A549 (cell line): ENCODE measurements at regions not wholly inside any gene's neighbourhood (a gene's known extent, or its start where the extent isn't known, plus 50 kb on each side); places are given as distances from the start of the nearest gene placed in this dataset.

ENCODE experiments used
- ATAC-seq, 2 experiments: fragments of 200-7000 bp in 1 of 2; fragments of >200 bp in 1 of 2; cut with Nextera tagmentation in 1 of 2; cut with Tn5 transposase in 1 of 2; 3 replicates each; pipeline versions ENCODE4 v1.8.0 to v1.9.1; 2018 to 2020; ENCODE audit warnings: mild to moderate bottlenecking in 1 of 2, moderate library complexity in 1 of 2
- CTCF ChIA-PET: fragments of 300-600 bp; sonication (Branson Sonifier 250); formaldehyde crosslinking; extraction: SDS; loops from one replicate; lab custom pipeline; 2021; ENCODE audit warnings: antibody characterized with exemption, inconsistent platforms; lab: Yijun Ruan, JAX
- POLR2A ChIA-PET: fragments of 350-600 bp; formaldehyde crosslinking; extraction: SDS; loops from one replicate; lab custom pipeline; 2021; ENCODE audit warnings: antibody characterized with exemption, inconsistent platforms; lab: Yijun Ruan, JAX
- DNase-seq, 2 experiments: peaks; one replicate each; pipeline versions ENCODE4 v3.0.0 to v3.0.0-alpha.2; 2011 to 2016; ENCODE audit warnings: low read depth in 1 of 2, low spot score in 1 of 2
- FAIRE-seq: peaks from 2 replicates; lab custom pipeline; 2011; peaks lifted over from hg19 to GRCh38; lab: Jason Lieb, UNC
- H3K27ac ChIP-seq, 2 experiments: fragments of >200 bp; sonication (Bioruptor Twin); formaldehyde crosslinking; 3 replicates each; pipeline ENCODE4 v1.5.1; 2016 to 2017
- H3K4me1 ChIP-seq: fragments of >200 bp; sonication (Bioruptor Twin); formaldehyde crosslinking; 3 replicates; pipeline ENCODE4 v1.6.1; 2016
- H3K4me2 ChIP-seq: fragments of >200 bp; sonication (Bioruptor Twin); formaldehyde crosslinking; 3 replicates; pipeline ENCODE4 v1.6.1; 2016
- H3K4me3 ChIP-seq: fragments of >200 bp; sonication (Bioruptor Twin); formaldehyde crosslinking; 3 replicates; pipeline ENCODE4 v1.5.1; 2016
- H3K9me3 ChIP-seq: fragments of >200 bp; sonication (Bioruptor Twin); formaldehyde crosslinking; 3 replicates; pipeline ENCODE4 v1.6.1; 2016
- CBX2 ChIP-seq: fragments of 200-600 bp; sonication (generic); IDR thresholded peaks from 2 replicates; pipeline ENCODE4 v1.6.1; 2016; ENCODE audit warnings: low read depth, mild to moderate bottlenecking, borderline replicate concordance
- EHF ChIP-seq: fragments of 250-450 bp; sonication (Bioruptor Pico); IDR thresholded peaks from 2 replicates; pipeline ENCODE4 v1.5.0; 2020; ENCODE audit warnings: mild to moderate bottlenecking
- FOSB ChIP-seq: fragments of 250-450 bp; sonication (Bioruptor Pico); IDR thresholded peaks from 2 replicates; pipeline ENCODE4 v1.5.0; 2020; ENCODE audit warnings: mild to moderate bottlenecking, moderate library complexity
- FOSL2 ChIP-seq, 2 experiments: fragments of 450-650 bp in 1 of 2; fragments of >200 bp in 1 of 2; sonication (Bioruptor Twin) in 1 of 2; formaldehyde crosslinking; IDR thresholded peaks; 2 replicates each; pipeline versions ENCODE4 v1.5.0 to v1.6.1; 2016 to 2020; ENCODE audit warnings: mild to moderate bottlenecking in 1 of 2, moderate library complexity in 1 of 2
- FOXS1 ChIP-seq: fragments of 250-450 bp; sonication (Bioruptor Pico); IDR thresholded peaks from 2 replicates; pipeline ENCODE4 v1.5.0; 2020; ENCODE audit warnings: mild to moderate bottlenecking, moderate library complexity
- GATA3 ChIP-seq: IDR thresholded peaks from 2 replicates; pipeline ENCODE4 v1.6.1; 2012; ENCODE audit warnings: borderline replicate concordance
- HDAC2 ChIP-seq: fragments of 200-600 bp; sonication (generic); IDR thresholded peaks from 2 replicates; pipeline ENCODE4 v1.6.1; 2016
- HMGXB4 ChIP-seq: fragments of 250-450 bp; sonication (Bioruptor Pico); IDR thresholded peaks from 2 replicates; pipeline ENCODE4 v1.5.0; 2021; ENCODE audit warnings: mild to moderate bottlenecking, moderate library complexity, borderline replicate concordance
- HOXA7 ChIP-seq: fragments of 250-450 bp; sonication (Bioruptor Pico); IDR thresholded peaks from 2 replicates; pipeline ENCODE4 v1.5.0; 2020; ENCODE audit warnings: mild to moderate bottlenecking, moderate library complexity
- HOXB13 ChIP-seq: fragments of 250-450 bp; sonication (Bioruptor Pico); IDR thresholded peaks from 2 replicates; pipeline ENCODE4 v1.5.0; 2020; ENCODE audit warnings: low read depth, mild to moderate bottlenecking, moderate library complexity
- JUN ChIP-seq, 2 experiments: fragments of >200 bp; sonication (Bioruptor Twin); formaldehyde crosslinking; IDR thresholded peaks; 2 replicates in 1 of 2; 3 replicates in 1 of 2; pipeline ENCODE4 v1.6.1; 2016 to 2017
- JUNB ChIP-seq: fragments of >200 bp; sonication (Bioruptor Twin); formaldehyde crosslinking; IDR thresholded peaks from 2 replicates; pipeline ENCODE4 v1.6.1; 2016
- KDM5A ChIP-seq: fragments of 200-600 bp; sonication (generic); IDR thresholded peaks from 2 replicates; pipeline ENCODE4 v1.6.1; 2016; ENCODE audit warnings: antibody characterized with exemption, mild to moderate bottlenecking
- MAFK ChIP-seq: fragments of 450-650 bp; IDR thresholded peaks from 2 replicates; pipeline ENCODE4 v1.6.1; 2014; ENCODE audit not compliant: partially characterized antibody
- MAX ChIP-seq: IDR thresholded peaks from 2 replicates; pipeline ENCODE4 v1.6.1; 2012
- NPAS2 ChIP-seq: fragments of 250-450 bp; sonication (Bioruptor Pico); IDR thresholded peaks from 2 replicates; pipeline ENCODE4 v1.8.0; 2022; ENCODE audit warnings: mild to moderate bottlenecking, moderate library complexity, borderline replicate concordance
- NR3C1 ChIP-seq: fragments of >200 bp; sonication (Bioruptor Twin); formaldehyde crosslinking; IDR thresholded peaks from 3 replicates; pipeline ENCODE4 v1.6.1; 2017
- RCOR1 ChIP-seq: fragments of 150-350 bp; IDR thresholded peaks from 2 replicates; pipeline ENCODE4 v1.6.1; 2014; ENCODE audit warnings: antibody characterized with exemption, low read length, low read depth
- RNF2 ChIP-seq: fragments of 200-600 bp; sonication (generic); IDR thresholded peaks from 2 replicates; pipeline ENCODE4 v1.6.1; 2016; ENCODE audit warnings: low read depth, mild to moderate bottlenecking, antibody characterized with exemption, moderate library complexity, borderline replicate concordance
- SREBF2 ChIP-seq: fragments of 450-650 bp; IDR thresholded peaks from 2 replicates; pipeline ENCODE4 v1.6.1; 2014; ENCODE audit warnings: mild to moderate bottlenecking, moderate library complexity
- TP53 ChIP-seq: fragments of 250-450 bp; sonication (Bioruptor Pico); IDR thresholded peaks from 2 replicates; pipeline ENCODE4 v1.5.0; 2021; ENCODE audit warnings: mild to moderate bottlenecking, moderate library complexity
- USF2 ChIP-seq: fragments of 450-650 bp; IDR thresholded peaks from 2 replicates; pipeline ENCODE4 v1.6.1; 2014; ENCODE audit warnings: antibody characterized with exemption
- ZFP36 ChIP-seq: fragments of 450-650 bp; IDR thresholded peaks from 2 replicates; pipeline ENCODE4 v1.6.1; 2014; ENCODE audit warnings: borderline replicate concordance; ENCODE audit not compliant: partially characterized antibody
- ZNF302 ChIP-seq: fragments of 250-450 bp; sonication (Bioruptor Pico); IDR thresholded peaks from 2 replicates; pipeline ENCODE4 v1.9.0; 2021; ENCODE audit warnings: inconsistent platforms, mild to moderate bottlenecking, moderate library complexity
- WGBS: methylation state at CpG from one replicate; pipeline ENCODE4 v1.1.6; 2017; ENCODE audit errors: missing lambda C conversion rate; 5-methylcytosine and 5-hydroxymethylcytosine counted together
- TF ChIP-seq, protein P1 (sequence below): IDR thresholded peaks from 2 replicates; pipeline ENCODE4 v1.6.1; 2012

GRCh38 chr20:11981366-11981947, 63.8 kb downstream of the BTBD3 start:
- no peaks in the 10 kb centered on the region for H3K9me3 ChIP-seq
- ATAC-seq (no peak), FAIRE-seq (no peak), DNase-seq (no peak)
- H3K4me2 ChIP-seq, result no peak overlapping the region
- ChIA-PET POLR2A (interaction anchor here (0.7 kb wide), 1 partner anchor 1718 kb away, joined by 3 read pairs; no protein-coding TSS in a partner anchor), CTCF (no interaction called here)
- WGBS, result 24% methylated on average over 4 of the region's 4 CpGs
- no peak overlapping the region for H3K4me3 ChIP-seq
- no peaks in the 10 kb centered on the region for H3K4me1 ChIP-seq
- no peak for TF ChIP-seq KDM5A
- TF ChIP-seq JUNB, result no peak
- no peak overlapping the region for H3K27ac ChIP-seq

GRCh38 chr20:11982289-11982954, 64.7 kb downstream of the BTBD3 start:
- 0 out of 3 replicates have a peak overlapping the region, but pooled peaks have one; percentile 18 for H3K4me3 ChIP-seq
- no peak for TF ChIP-seq ZFP36
- TF ChIP-seq NR3C1, result no peak
- no peak for TF ChIP-seq HOXA7 (CRISPR knock-in tag)
- no peak for TF ChIP-seq FOSB (CRISPR knock-in tag)
- no peak for TF ChIP-seq SREBF2
- TF ChIP-seq FOXS1, result no peak
- TF ChIP-seq ZNF302, result no peak
- no peak for TF ChIP-seq KDM5A
- DNase-seq (peak in 1 of 2 experiments; percentile 6), ATAC-seq (no peak), FAIRE-seq (no peak)
- H3K4me1 ChIP-seq, result no peaks in the 10 kb centered on the region
- H3K9me3 ChIP-seq, result no peaks in the 10 kb centered on the region
- H3K27ac ChIP-seq, result no peak overlapping the region
- WGBS, result 26% methylated on average over 4 of the region's 4 CpGs
- POLR2A ChIA-PET, result no interaction called here
- H3K4me2 ChIP-seq, result peak overlapping the region; percentile 60
- CTCF ChIA-PET, result no interaction called here

DNA sequence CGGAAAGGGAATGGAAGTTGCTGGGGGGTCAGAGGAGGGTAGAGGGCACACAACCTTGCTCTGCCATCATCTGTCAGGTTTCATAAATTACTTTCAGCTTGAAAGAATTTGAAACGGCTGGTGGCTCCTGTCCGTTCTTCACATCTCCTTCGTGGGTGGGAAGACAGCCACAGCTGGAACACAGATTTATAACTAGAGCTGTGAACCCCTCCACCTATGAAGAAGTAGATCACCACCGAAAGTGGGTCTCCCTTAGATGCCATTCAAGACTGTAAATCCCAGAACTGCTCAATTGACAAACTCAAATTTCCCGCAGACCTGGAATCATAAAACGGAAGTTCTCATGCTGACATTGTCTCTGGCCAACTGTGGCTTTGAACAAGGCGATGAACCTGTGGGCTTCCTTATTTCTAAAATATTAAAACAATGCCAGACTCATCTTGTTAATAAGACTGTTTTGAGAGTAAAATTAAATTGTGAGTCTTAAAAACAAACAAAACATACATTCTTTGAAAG, 65.3 kb downstream of the BTBD3 start:
- 7% methylated on average over 8 of the region's 8 CpGs for WGBS
- H3K27ac ChIP-seq, result no peak overlapping the region
- ATAC-seq, result no peak
- H3K4me2 ChIP-seq, result peak overlapping the region; percentile 60
- no peak for FAIRE-seq
- H3K4me3 ChIP-seq, result 0 out of 3 replicates have a peak overlapping the region, but pooled peaks have one; percentile 18
- H3K4me1 ChIP-seq, result no peaks in the 10 kb centered on the region
- ChIA-PET CTCF (no interaction called here), POLR2A (no interaction called here)
- no peak for DNase-seq
- TF ChIP-seq RNF2 (no peak), HDAC2 (no peak), CBX2 (no peak), NPAS2 (CRISPR knock-in tag) (no peak), TP53 (CRISPR knock-in tag) (no peak), MAX (no peak), GATA3 (no peak), FOSB (CRISPR knock-in tag) (no peak), HOXB13 (CRISPR knock-in tag) (no peak), EHF (CRISPR knock-in tag) (no peak), RCOR1 (no peak), USF2 (no peak), FOSL2 (IDR thresholded peaks at IDR 0.05) (no peak), FOSL2 (CRISPR knock-in tag; IDR thresholded peaks at IDR 0.05) (no peak), KDM5A (no peak), HMGXB4 (no peak), MAFK (no peak), JUN (IDR thresholded peaks at IDR 0.05) (no peak)
- TF ChIP-seq, protein P1, sequence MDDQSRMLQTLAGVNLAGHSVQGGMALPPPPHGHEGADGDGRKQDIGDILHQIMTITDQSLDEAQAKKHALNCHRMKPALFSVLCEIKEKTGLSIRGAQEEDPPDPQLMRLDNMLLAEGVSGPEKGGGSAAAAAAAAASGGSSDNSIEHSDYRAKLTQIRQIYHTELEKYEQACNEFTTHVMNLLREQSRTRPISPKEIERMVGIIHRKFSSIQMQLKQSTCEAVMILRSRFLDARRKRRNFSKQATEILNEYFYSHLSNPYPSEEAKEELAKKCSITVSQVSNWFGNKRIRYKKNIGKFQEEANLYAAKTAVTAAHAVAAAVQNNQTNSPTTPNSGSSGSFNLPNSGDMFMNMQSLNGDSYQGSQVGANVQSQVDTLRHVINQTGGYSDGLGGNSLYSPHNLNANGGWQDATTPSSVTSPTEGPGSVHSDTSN, result no peak
- H3K9me3 ChIP-seq, result no peaks in the 10 kb centered on the region
